HG02798 (cell line): ENCODE measurements at regions not wholly inside any gene's neighbourhood (a gene's known extent, or its start where the extent isn't known, plus 50 kb on each side); places are given as distances from the start of the nearest gene placed in this dataset.
A peak's percentile ranks its signal among the peaks of the same experiment; 100 is the strongest.
"Not testable (repeated sequence)": the region's sequence is repeated elsewhere in the genome, so short reads cannot be mapped to it uniquely, and the experiment has no call there.

Source experiments
- ATAC-seq: cut with Tn5 transposase; IDR thresholded peaks from one replicate; pipeline ENCODE4 v1.9.1; 2021; ENCODE audit warnings: mild to moderate bottlenecking; ENCODE audit not compliant: unreplicated experiment, poor library complexity

DNA sequence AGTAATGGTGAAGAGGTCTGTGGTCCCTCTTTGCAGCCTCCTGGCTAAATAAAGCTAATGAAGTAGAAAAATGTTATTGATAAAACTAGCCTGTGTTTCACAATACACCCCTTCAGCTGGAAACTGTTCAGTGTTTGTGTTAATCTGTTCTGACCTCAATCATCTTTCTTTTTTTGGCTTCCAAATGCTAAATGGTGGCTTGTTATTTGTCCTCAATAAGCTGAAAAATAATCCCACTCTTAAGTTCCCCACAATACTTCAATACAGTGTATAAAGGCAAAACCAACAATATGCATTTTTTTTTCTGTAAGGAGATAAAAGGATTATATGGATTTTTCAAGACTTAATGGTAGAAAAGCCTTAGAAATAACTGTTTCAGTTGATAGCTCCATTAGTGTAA is 560.5 kb downstream of the TUSC1 start:
- no peak for ATAC-seq

DNA sequence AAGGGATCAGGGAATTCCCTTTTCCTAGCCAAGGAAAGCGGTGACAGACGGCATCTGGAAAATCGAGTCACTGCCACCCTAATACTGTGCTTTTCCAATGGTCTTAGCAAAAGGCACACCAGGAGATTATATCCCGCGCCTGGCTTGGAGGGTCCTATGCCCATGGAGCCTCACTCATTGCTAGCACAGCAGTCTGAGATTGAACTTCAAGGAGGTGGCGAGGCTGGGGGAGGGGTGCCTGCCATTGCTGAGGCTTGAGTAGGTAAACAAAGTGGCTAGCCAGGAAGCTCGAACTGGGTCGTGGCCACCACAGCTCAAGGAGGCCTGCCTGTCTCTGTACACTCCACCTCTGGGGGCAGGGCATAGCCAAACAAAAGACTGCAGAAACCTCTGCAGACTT is 556.5 kb upstream of the IZUMO3 start:
- ATAC-seq: not testable (repeated sequence)

DNA sequence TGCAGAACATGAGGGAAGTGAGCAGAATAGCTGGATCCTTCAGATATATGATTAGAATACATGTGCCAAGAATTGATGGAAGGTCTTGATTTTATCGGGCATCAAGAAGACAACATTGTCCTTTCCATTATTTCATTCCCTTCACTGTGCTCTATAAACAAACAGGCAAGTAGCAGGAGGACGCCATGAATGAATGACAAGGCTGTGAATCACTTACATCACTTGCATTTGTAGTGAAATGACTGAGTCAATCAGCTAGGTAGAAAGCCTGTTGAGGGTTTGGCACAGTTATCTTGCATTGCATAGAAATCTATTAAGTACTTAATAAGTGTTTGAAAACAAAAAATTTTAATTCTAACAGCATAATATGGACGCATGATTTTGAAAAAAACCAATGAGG is 548.8 kb upstream of the IZUMO3 start:
- ATAC-seq: no peak

DNA sequence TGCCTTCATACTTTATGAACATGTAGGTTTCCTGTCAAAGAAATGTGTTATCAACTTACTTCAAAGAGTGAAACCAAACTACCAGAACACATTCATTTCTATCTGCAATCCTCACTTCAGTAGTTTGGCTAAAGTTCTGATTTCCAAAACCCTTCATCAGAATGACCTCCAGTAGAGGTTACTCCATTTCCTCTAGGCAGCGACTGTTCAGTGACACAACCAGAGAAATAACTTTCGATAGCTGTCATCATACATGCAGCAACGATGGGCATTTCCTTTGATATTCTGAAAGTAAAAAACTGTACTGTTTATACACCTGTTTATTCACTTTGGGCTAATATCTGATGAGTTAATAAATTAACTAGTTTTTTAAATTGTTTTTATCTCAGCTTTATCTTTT is 532.5 kb upstream of the IZUMO3 start:
- no peak for ATAC-seq

DNA sequence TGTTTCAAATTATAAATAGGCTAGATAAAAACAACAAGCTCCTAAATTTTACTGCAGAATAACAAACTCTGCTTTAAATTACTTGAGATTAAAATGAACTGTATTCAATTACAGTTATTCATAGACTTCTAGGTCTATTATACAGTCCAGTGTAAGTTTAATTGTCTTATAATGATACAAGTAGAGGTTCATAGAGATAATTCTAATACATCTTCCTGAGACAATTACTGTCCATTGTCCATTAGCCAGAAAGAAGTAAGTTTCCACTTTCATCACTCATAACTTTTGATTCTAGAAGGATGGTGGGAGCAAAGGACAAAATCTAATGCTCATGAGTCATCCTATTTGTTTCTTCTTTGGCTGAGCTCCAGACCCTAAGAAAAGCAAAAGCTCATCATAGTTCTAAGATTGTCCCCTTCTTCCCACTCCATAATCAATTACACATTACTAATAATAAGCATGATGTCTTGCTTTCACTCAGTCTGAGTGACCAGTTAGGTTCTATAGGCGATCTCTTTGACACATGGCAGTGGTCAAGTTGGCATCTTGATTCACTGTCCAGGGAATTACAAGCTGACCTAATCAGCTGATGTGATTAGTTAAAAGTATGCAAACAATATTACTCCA is 502.5 kb upstream of the IZUMO3 start:
- no peak for ATAC-seq

DNA sequence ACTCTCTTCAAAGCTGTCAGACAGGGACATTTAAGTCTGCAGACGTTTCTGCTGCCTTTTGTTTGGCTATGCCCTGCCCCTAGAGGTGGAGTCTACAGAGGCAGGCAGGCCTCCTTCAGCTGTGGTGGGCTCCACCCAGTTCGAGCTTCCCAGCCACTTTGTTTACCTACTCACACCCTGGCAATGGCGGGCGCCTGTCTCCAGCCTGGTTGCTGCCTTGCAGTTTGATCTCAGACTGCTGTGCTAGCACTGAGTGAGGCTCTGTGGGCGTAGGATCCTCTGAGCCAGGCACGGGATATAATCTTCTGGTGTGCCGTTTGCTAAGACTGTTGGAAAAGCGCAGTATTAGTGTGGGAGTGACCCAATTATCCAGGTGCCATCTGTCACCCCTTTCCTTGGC is 499.8 kb upstream of the IZUMO3 start:
- ATAC-seq: not testable (repeated sequence)

DNA sequence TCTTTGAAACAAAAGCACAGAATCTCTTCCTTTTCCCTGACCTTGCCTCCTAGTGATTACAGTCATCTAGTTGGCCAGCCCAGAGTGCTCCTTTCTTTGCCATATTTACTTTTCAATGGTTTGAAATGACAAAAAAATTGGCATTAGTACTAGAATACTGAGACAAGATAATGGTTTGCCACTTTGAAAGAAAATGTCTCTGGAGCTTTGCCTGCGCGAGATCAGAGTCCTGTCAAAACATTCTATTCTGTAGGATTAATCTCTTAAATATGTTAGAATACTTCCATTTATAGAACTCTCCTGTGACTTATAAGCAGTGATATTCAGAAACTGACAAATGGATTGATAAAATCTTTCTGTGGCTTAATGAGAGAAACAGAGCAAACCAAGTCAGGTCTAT is 484.0 kb upstream of the IZUMO3 start:
- ATAC-seq: no peak

DNA sequence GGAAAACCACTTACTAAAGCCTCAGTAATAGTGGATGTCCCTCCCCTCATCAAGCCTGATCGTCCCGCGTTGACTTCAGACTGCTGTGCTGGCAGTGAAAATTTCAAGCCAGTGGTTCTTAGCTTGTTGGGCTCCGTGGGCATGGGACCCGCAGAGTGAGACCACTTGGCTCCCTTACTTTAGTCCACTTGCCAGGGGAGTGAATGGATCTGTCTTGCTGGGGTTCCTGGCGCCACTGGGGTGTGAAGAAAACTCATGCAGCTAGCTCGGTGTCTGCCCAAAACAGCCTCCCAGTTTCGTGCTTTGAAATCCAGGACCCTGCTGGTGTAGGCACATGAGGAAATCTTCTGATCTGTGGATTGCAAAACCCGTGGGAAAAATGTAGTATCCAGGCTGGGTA is 480.0 kb upstream of the IZUMO3 start:
- no peak for ATAC-seq

DNA sequence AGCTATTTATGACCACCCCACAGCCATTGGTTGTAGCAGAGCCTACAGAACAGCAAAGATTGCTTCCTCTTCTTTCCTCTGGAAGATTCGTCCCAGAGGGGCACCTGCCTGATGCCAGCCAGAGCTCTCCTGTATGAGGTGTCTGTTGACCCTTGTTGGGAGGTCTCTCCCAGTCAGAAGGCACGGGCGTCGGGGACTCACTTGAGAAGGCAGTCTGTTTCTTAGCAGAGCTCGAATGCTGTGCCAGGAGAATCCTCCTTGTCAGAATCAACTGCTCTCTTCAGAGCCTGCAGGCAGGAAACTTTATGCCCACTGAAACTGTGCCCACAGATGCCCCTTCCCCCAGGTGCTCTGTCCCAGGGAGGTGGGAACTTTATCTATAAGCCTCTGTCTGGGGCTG is 479.5 kb upstream of the IZUMO3 start:
- no peak for ATAC-seq

DNA sequence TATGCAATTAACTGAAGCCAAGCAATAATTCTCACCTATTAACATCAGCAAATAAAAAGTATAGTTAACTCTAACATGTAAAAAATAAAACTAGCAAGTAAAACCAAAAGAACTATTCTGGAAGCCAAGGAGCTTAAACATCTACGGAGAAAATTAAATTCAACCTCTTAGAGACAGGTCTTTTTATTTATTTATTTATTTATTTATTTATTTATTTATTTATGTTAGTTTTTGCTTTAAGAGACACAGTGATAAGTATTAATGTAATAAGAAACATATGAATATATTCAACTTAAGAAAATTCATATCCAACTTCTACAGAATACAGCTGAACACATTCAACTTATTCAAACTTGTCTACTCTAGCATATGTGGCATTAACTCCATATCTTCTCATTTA is 472.1 kb upstream of the IZUMO3 start:
- no peak for ATAC-seq

DNA sequence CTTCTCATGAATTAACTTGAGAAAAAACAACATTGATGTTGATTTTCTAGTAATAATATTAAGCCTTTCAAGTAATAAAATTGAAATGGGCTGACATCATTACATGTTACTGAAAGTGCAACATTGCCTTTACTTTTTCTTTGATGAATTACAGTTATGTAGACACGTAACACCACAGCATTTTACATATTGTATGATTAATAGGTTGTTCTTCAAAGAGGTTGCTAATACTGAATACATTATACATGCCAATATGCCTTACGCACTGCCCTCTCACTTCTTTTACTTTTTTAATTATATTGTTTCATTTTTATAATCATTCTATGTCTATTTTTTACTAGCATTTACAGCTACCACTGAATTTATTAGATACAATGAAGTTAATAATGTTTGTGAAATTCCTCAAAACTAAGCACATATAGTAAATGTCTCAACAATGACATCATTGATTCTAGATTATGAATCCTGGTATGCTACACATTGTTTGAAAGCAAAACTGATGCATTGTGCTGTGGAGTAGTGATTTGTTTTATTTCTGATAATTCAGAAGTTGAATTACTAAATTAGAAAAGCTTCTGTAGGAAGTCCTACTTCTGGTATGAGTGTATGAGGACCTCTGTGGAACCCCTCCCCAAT is 464.4 kb upstream of the IZUMO3 start:
- ATAC-seq: no peak

DNA sequence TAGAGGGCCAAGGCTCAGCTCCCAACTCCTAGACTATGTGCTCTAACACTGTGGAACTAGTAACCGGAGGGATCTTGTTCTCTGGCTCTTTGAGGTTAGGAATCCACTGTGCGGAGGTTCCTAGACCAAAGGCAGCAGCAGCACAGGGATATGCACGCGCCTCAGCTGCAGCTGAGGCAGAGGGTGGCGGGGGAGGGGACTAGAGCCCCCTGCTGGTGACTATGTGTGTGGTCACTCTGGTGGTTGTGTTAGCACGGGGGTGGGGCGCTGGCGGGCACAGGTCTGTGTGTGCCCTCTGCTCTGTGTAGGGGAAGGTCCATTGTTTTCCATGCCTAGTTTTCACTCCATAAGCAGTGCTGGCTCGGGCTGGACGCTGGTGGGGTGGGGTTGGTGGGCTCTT is 458.0 kb upstream of the IZUMO3 start:
- no peak for ATAC-seq

DNA sequence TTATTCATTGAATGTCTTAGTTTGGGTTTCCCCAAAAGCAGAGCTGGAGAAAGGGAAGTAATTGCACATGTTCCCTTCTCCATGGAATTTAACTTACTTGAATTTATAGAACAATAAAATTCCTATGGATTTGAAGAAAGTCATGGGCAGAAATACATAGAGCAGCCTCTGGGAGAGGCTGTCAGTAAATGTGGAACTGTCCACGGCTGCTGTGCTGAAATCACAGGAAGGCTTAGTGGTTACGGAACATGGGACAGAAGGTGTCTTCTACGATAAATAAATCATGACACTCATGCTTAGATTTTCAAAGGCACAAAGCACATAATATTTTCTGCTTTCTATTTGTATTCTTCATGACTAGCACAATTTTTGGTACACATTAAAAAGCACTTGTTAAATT is 440.6 kb upstream of the IZUMO3 start:
- no peak for ATAC-seq

DNA sequence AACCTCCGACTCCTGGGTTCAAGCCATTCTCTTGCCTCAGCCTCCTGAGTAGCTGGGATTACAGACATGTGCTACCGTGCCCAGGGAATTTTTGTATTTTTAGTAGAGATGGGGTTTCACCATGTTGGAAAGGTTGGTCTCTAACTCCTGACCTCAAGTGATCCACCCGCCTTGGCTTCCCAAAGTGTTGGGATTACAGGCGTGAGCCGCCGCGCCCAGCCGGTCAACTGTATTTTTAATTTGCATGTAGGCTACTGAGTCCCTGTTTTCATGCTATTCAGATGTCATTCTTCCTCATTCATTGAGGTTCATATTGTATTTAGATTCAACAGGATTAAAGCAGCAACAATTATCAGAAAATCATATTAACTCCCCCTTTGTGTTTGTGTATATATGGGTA is 425.1 kb upstream of the IZUMO3 start:
- not testable (repeated sequence) for ATAC-seq

DNA sequence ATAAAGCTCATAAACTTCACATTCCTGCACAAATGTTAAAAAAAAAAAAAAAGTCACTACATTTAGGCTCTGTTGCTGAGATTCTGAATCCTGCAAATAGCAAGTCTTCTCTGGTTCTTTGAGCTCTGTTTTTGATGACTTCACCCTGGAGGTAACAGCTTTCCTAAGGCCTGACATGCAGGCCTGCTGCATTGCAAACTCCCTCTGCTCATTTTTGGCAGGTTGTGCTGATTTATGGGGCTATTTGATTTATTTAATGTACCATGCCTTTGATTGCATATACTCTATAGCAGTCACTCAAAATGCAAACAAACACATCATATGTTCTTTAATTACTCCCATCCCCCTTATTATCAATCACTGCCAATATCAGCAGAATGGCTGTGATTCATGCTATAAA is 416.1 kb upstream of the IZUMO3 start:
- ATAC-seq: no peak

DNA sequence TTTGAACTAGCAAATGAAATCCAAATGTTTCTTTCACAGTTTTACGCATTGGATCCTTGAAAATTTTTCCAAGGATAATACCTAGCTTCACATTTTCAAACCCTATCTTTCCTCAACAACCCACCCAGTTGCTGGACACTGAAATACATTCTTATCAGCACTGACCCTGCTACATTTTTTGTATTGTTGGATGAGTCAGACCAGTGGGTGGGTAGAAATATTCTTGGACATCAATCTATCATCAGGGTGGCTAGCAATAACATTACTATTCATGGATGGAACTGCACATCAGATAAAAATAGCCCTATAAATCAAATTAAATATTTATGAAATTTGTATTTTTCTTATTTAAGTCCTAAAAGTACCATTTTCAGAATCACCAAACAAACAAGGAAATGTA is 407.4 kb upstream of the IZUMO3 start:
- ATAC-seq: no peak

DNA sequence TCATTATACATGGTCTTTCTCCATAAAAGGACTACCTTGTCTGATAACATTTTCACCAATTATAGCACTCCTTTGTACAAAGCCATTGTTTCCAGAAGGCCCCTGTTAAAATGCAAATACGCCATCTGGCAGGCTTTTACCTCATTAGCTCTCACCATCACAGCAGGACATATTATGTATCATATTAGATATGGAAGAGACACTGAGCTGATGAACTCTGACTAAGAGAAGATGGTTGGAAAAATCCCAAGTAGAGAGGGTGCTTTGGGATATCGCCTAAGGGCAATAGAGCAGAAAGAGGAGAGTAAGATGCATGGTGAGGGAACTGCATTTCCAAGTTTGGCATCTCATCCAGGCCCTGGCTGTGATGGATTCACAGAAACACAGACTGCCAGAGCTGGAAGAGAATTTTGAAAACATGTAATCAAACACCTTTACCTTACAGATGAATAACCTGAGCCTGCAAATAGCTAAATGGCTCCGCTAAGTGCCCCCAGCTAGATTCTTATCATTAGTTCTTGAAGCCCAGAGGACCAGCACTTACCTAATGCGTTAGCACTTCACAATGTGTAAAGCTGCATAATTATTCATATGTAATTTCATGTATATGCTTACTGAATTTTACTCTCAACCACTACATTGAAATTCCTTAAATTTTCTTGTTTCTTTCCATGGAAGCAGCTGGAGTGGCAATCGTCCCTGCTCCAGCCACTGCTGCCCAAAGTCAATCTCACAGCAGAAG is 393.6 kb upstream of the IZUMO3 start:
- no peak for ATAC-seq

DNA sequence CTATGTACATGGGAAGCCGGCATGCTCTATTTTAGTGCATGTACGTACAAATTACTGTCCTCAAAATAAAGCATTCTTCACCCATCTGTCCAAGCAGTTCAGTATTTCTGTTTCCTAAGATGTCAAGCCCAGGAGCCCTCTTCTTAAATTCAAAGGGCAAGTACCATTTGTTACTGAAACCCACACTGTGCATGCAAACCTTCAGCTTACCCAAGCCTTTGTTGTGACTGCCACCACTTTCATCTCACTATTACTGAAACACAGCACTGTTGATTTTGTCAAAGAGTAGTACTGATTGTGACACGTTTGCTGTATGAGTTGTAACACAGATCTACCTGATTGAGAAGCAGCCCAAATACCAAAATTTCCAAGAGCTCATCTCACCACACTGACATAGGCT is 390.4 kb upstream of the IZUMO3 start:
- ATAC-seq: peak; percentile 47

DNA sequence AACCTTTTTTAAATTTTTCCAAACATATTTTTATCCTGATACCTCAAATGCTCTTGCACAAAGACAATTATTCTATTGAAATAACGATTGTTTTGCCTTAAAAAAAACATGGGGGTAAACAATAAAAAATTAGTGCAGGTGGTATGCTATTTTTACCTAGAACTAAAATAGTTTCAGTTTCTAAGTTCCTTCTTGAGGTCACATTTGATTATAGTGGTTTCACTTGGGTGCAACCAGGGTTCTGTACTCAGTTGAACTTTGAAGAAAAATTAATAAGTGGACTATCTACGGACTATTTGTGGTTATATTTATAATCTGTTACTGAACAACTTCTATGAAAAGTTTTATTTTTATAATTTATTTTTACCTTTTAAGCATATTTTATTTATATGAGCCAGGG is 387.1 kb upstream of the IZUMO3 start:
- ATAC-seq: peak; percentile 64

DNA sequence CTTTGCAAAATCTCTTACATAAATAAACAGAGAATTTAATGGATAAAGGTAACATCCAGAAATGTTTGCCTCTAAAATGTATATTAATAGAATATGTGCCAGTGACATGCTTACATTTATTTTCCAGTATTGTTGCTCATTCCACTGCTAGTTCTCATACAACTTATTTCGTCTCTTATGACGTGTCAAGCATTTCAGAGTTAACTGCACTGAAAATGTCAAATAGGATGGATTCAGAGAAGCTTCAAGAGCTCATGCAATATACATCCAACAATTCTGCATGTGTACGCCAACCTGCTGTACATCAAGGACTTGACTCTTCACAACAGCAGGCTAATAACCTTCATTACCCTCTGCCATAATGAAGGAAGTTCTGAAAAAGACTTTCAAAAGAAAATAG is 386.2 kb upstream of the IZUMO3 start:
- ATAC-seq: no peak

DNA sequence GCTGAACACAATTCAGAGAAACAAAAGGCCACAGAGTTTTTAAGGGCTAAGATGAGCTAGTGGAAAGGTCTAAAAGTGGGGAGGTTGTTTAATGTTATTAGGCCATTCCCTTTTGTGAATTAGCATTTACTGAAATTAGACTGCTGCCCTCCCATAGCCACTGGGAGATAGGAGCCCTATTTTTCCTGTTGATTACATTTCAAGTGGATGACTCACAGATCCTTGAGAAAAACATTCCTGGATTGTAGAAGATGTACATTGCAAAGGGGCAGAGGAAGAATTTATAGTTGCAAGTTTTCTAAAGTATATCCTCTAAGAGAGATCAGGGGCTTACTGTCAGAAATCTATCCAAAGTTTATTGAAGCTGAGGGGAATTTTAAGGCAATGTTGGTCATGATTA is 367.1 kb upstream of the IZUMO3 start:
- ATAC-seq: no peak

DNA sequence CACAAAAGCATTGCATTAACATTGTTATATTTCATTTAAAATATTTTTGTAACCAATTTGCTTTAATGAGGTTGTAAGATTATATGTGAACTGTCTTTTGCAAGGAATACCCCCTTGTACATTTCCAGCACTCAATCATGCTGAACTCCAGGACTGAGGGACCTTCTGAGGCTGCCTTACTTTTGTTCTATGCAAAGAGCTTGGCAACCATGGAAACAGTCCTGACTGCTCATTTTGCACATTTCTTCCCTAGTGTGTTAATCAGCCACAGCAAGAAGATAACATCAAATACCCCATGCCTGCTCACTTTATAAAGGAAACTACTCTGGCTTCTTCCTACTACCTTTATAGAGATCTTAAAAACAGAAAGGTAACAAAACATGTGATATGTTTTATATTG is 355.6 kb upstream of the IZUMO3 start:
- no peak for ATAC-seq
